NCI-H128 (cell line): ENCODE measurements at regions not wholly inside any gene's neighbourhood (a gene's known extent, or its start where the extent isn't known, plus 50 kb on each side); places are given as distances from the start of the nearest gene placed in this dataset.
"Not testable (repeated sequence)": the region's sequence is repeated elsewhere in the genome, so short reads cannot be mapped to it uniquely, and the experiment has no call there.

Experiments used
- DNase-seq: peaks from one replicate; lab custom pipeline; 2025; ENCODE audit not compliant: unreplicated experiment; lab: John Stamatoyannopoulos, UW

GRCh38 chr11:116348226-116348625, 424.6 kb downstream of the BUD13 start:
- no peak for DNase-seq

- DNase-seq, result no peak
These were observed 427.2 kb downstream of the BUD13 start for GRCh38 chr11:116345575-116345974.

GRCh38 chr11:116344601-116345000, 428.2 kb downstream of the BUD13 start:
- DNase-seq, result no peak

- DNase-seq, result no peak
These were observed 429.5 kb downstream of the BUD13 start for GRCh38 chr11:116343270-116343669.

- no peak for DNase-seq
These were observed 430.6 kb downstream of the BUD13 start for GRCh38 chr11:116342148-116342547.

GRCh38 chr11:116339306-116340098, 433.3 kb downstream of the BUD13 start:
- no peak for DNase-seq

- DNase-seq, result not testable (repeated sequence)
These were observed 434.3 kb downstream of the BUD13 start for GRCh38 chr11:116338500-116338899.

- no peak for DNase-seq
These were observed 436.2 kb downstream of the BUD13 start for GRCh38 chr11:116336540-116336939.

GRCh38 chr11:116335891-116336290, 436.9 kb downstream of the BUD13 start:
- no peak for DNase-seq

GRCh38 chr11:116335078-116335477, 437.7 kb downstream of the BUD13 start:
- DNase-seq, result no peak

- no peak for DNase-seq
These were observed 438.2 kb downstream of the BUD13 start for GRCh38 chr11:116334596-116334995.

GRCh38 chr11:116333001-116333535, 439.7 kb downstream of the BUD13 start:
- no peak for DNase-seq

- DNase-seq, result no peak
These were observed 440.4 kb downstream of the BUD13 start for GRCh38 chr11:116332391-116332790.

GRCh38 chr11:116331381-116331780, 441.4 kb downstream of the BUD13 start:
- no peak for DNase-seq

- DNase-seq, result no peak
These were observed 442.2 kb downstream of the BUD13 start for GRCh38 chr11:116330439-116331185.

- no peak for DNase-seq
These were observed 443.3 kb downstream of the BUD13 start for GRCh38 chr11:116329354-116330090.

- no peak for DNase-seq
These were observed 443.9 kb downstream of the BUD13 start for GRCh38 chr11:116328851-116329250.

- no peak for DNase-seq
These were observed 444.4 kb downstream of the BUD13 start for GRCh38 chr11:116328391-116328790.

- DNase-seq, result no peak
These were observed 446.6 kb downstream of the BUD13 start for GRCh38 chr11:116326146-116326545.

GRCh38 chr11:116325247-116325646, 447.5 kb downstream of the BUD13 start:
- no peak for DNase-seq

- DNase-seq, result not testable (repeated sequence)
These were observed 448.7 kb downstream of the BUD13 start for GRCh38 chr11:116324077-116324476.
